HEK293T (cell line): ENCODE measurements at regions not wholly inside any gene's neighbourhood (a gene's known extent, or its start where the extent isn't known, plus 50 kb on each side); places are given as distances from the start of the nearest gene placed in this dataset.

Experiments used
- CTCF ChIA-PET: fragments of 350-600 bp; formaldehyde crosslinking; extraction: SDS; loops from one replicate; lab custom pipeline; 2021; ENCODE audit warnings: antibody characterized with exemption, inconsistent platforms; lab: Yijun Ruan, JAX
- POLR2A ChIA-PET: fragments of 350-600 bp; formaldehyde crosslinking; extraction: SDS; loops from one replicate; lab custom pipeline; 2020; ENCODE audit warnings: antibody characterized with exemption, inconsistent platforms; lab: Yijun Ruan, JAX
- DNase-seq: peaks from one replicate; pipeline ENCODE4 v3.0.0; 2012; ENCODE audit warnings: mixed read lengths; ENCODE audit errors: extremely low spot score
- ARNT ChIP-seq: fragments of 450-650 bp; IDR thresholded peaks from 2 replicates; pipeline ENCODE4 v1.6.1; 2017; ENCODE audit warnings: mild to moderate bottlenecking
- BHLHE40 ChIP-seq: fragments of 450-650 bp; IDR thresholded peaks from 2 replicates; pipeline ENCODE4 v1.6.1; 2016; ENCODE audit warnings: mild to moderate bottlenecking, moderate library complexity, borderline replicate concordance
- CTBP1 ChIP-seq: fragments of 450-650 bp; IDR thresholded peaks from 2 replicates; pipeline ENCODE4 v1.6.1; 2016; ENCODE audit warnings: borderline replicate concordance
- ELF4 ChIP-seq: fragments of 450-650 bp; IDR thresholded peaks from 2 replicates; pipeline ENCODE4 v1.6.1; 2017; ENCODE audit warnings: antibody characterized with exemption
- FOXA1 ChIP-seq: fragments of 450-650 bp; IDR thresholded peaks from 2 replicates; pipeline ENCODE4 v1.6.1; 2016; ENCODE audit warnings: mild to moderate bottlenecking
- FOXK2 ChIP-seq: fragments of 450-650 bp; IDR thresholded peaks from 2 replicates; pipeline ENCODE4 v1.6.1; 2016; ENCODE audit warnings: mild to moderate bottlenecking
- FOXM1 ChIP-seq: fragments of 450-650 bp; IDR thresholded peaks from 2 replicates; pipeline ENCODE4 v1.6.1; 2017; ENCODE audit warnings: mild to moderate bottlenecking, borderline replicate concordance
- HDGF ChIP-seq: fragments of 450-650 bp; IDR thresholded peaks from 2 replicates; pipeline ENCODE4 v1.6.1; 2017; ENCODE audit warnings: antibody characterized with exemption, borderline replicate concordance
- L3MBTL2 ChIP-seq: fragments of 450-650 bp; conservative IDR thresholded peaks from 2 replicates; pipeline ENCODE4 v1.6.1; 2016; ENCODE audit warnings: mild to moderate bottlenecking
- LEF1 ChIP-seq: fragments of 450-650 bp; IDR thresholded peaks from 2 replicates; pipeline ENCODE4 v1.6.1; 2017; ENCODE audit warnings: mild to moderate bottlenecking, borderline replicate concordance
- NFRKB ChIP-seq: fragments of 450-650 bp; IDR thresholded peaks from 2 replicates; pipeline ENCODE4 v1.6.1; 2016; ENCODE audit warnings: mild to moderate bottlenecking, moderate library complexity
- SP1 ChIP-seq: fragments of 450-650 bp; IDR thresholded peaks from 2 replicates; pipeline ENCODE4 v1.6.1; 2017
- SUZ12 ChIP-seq: fragments of 450-650 bp; IDR thresholded peaks from 2 replicates; pipeline ENCODE4 v1.6.1; 2016; ENCODE audit warnings: mild to moderate bottlenecking
- TARDBP ChIP-seq: fragments of 450-650 bp; IDR thresholded peaks from 2 replicates; pipeline ENCODE4 v1.6.1; 2016
- ZNF384 ChIP-seq: fragments of 450-650 bp; IDR thresholded peaks from 2 replicates; pipeline ENCODE4 v1.6.1; 2016
- TF ChIP-seq, protein P1 (sequence below): fragments of 450-650 bp; IDR thresholded peaks from 2 replicates; pipeline ENCODE4 v1.6.1; 2016

GRCh38 chr7:9978106-9979064, 995.3 kb upstream of the PHF14 start:
- CTCF ChIA-PET: no interaction called here
- POLR2A ChIA-PET: no interaction called here
- DNase-seq: no peak

DNA sequence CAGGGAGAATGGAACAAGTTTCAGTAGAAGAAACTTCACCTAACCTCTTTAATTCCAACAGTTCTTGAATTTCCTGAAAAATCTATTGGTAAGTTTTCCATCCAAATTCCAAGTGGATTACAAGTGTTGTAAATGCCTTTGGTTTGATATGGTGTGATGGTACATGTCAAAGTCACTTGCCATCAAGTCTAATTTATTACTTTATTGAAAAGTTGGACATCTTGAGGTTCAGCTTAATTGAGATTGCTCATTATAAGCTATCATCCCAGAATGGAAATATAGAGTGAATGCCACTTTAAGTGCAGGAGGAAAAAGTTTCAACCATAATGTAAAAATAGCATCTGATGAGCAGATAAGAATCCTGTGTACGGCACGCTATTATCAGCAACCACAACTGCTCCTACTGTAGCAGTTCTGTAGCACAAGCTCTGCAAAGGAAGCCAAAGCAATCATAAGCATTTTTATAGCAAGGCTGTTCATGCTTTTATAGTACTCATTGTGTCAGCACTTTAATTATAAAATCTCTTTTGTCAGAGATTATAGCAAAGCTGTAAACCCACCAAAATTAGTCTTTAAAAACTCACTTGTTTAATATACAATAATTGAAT, 991.8 kb upstream of the PHF14 start:
- POLR2A ChIA-PET: no interaction called here
- TF ChIP-seq HDGF: no peak
- no peak for TF ChIP-seq FOXM1
- no peak for TF ChIP-seq TARDBP
- TF ChIP-seq ZNF384: no peak
- no peak for TF ChIP-seq ARNT
- no peak for TF ChIP-seq CTBP1
- CTCF ChIA-PET: no interaction called here
- no peak for DNase-seq

More at GRCh38 chr7:9978106-9979064, 995.3 kb upstream of the PHF14 start:
- TF ChIP-seq ARNT (no peak), TARDBP (no peak), HDGF (no peak), ZNF384 (no peak), ELF4 (no peak), SUZ12 (no peak), L3MBTL2 (no peak), FOXK2 (no peak), FOXM1 (no peak), NFRKB (no peak)
- TF ChIP-seq, protein P1, sequence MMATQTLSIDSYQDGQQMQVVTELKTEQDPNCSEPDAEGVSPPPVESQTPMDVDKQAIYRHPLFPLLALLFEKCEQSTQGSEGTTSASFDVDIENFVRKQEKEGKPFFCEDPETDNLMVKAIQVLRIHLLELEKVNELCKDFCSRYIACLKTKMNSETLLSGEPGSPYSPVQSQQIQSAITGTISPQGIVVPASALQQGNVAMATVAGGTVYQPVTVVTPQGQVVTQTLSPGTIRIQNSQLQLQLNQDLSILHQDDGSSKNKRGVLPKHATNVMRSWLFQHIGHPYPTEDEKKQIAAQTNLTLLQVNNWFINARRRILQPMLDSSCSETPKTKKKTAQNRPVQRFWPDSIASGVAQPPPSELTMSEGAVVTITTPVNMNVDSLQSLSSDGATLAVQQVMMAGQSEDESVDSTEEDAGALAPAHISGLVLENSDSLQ: no peak

- no peak for DNase-seq
- POLR2A ChIA-PET: no interaction called here
- CTCF ChIA-PET: no interaction called here
- no peak for TF ChIP-seq ZNF384
- TF ChIP-seq NFRKB: no peak
- no peak for TF ChIP-seq HDGF
- no peak for TF ChIP-seq FOXA1
- TF ChIP-seq L3MBTL2: no peak
- no peak for TF ChIP-seq ARNT
- TF ChIP-seq FOXK2: no peak
- TF ChIP-seq, protein P1: no peak
- TF ChIP-seq SP1: no peak
Measured at GRCh38 chr7:9983048-9983447, 990.6 kb upstream of the PHF14 start.

DNA sequence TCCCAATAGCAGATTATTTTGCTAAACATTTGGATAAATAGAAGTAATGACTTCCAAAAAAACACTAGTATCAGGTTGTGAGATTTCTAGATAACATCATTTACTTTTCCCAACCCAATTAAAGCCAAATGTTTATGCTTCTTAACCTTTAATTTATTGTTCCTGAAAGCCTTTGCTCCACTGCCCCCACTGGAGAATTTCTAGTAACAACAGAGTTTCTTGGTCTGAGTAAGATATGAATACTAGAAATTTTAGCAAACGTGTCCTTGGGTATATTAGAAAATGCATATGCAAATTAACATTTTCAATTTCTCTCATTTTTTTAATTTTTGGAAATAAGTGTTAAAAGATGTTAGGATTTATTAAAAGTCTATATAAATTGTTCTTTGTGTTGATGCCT, 958.0 kb upstream of the PHF14 start:
- POLR2A ChIA-PET: no interaction called here
- TF ChIP-seq BHLHE40 (no peak), FOXA1 (no peak), SP1 (no peak), TARDBP (no peak), ZNF384 (no peak), ARNT (no peak), L3MBTL2 (no peak), HDGF (no peak), NFRKB (no peak), FOXM1 (no peak), FOXK2 (no peak), SUZ12 (no peak), CTBP1 (no peak), LEF1 (no peak), ELF4 (no peak)
- TF ChIP-seq, protein P1: no peak
- DNase-seq: no peak
- CTCF ChIA-PET: no interaction called here

DNA sequence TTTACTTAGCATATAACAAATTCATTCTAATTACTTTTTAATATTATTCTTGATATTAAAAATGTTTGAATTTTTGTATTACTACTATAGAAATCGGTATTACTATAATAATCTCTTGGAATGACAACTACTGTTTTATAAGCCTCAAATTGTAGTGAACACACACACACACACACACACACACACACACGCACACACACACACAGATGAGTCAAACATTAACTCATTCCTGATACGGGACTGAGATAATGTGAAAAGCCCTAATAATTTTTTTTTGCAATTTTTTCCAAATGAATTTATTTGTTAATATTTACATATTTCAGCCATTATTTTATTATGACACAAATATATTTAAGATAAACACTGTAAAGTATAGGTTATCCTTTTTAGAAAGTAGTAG, 951.2 kb upstream of the PHF14 start:
- CTCF ChIA-PET: no interaction called here

More for the DNA sequence above, 951.2 kb upstream of the PHF14 start:
- no peak for DNase-seq
- POLR2A ChIA-PET: no interaction called here
- TF ChIP-seq BHLHE40 (no peak), FOXA1 (no peak), SP1 (no peak), ZNF384 (no peak), ELF4 (no peak), SUZ12 (no peak), LEF1 (no peak), FOXK2 (no peak), TARDBP (no peak), CTBP1 (no peak), L3MBTL2 (no peak)
- TF ChIP-seq, protein P1: no peak
